HCT116 (cell line): ENCODE measurements at regions not wholly inside any gene's neighbourhood (a gene's known extent, or its start where the extent isn't known, plus 50 kb on each side); places are given as distances from the start of the nearest gene placed in this dataset.

Experiments used
- ATAC-seq: fragments of 200-7000 bp; cut with Tn5 transposase; 2 replicates; pipeline ENCODE4 v1.9.1; 2020; ENCODE audit warnings: mild to moderate bottlenecking, moderate library complexity
- BruUV-seq: library from RNA; stranded (reverse); fragments of 400-500 nt; replicated peaks from 2 replicates; lab custom pipeline; 2021; lab: Mats Ljungman, UMichigan
- CTCF ChIA-PET: fragments of 300-600 bp; sonication (Branson Sonifier 250); formaldehyde crosslinking; loops from one replicate; lab custom pipeline; 2021; ENCODE audit warnings: antibody characterized with exemption; lab: Charles Lee
- POLR2A ChIA-PET: fragments of 300-600, 350-600 bp; sonication (Branson Sonifier 250); formaldehyde crosslinking; loops from one replicate; lab custom pipeline; 2021; ENCODE audit warnings: antibody characterized with exemption; lab: Charles Lee
- RAD21 ChIA-PET, 2 experiments: fragments of 300-600 bp; sonication (Branson Sonifier 250); formaldehyde crosslinking; loops; one replicate each; lab custom pipeline; 2023; ENCODE audit warnings: low total read pairs in 2 of 2; ENCODE audit not compliant: uncharacterized antibody in 2 of 2, unreplicated experiment in 2 of 2, low non-redundant PET in 1 of 2; lab: Charles Lee
- DNase-seq: peaks from one replicate; pipeline ENCODE4 v3.0.0-alpha.2; 2010; ENCODE audit warnings: low read depth, low spot score
- H2AFZ ChIP-seq: fragments of 200-600 bp; shearing (Covaris generic), sonication (generic); 2 replicates; pipeline ENCODE4 v1.6.1; 2017; ENCODE audit warnings: low read depth, mixed run types, mixed read lengths, antibody characterized with exemption, low read length; ENCODE audit not compliant: poor library complexity, severe bottlenecking
- H3K27ac ChIP-seq: 2 replicates; pipeline ENCODE4 v1.5.1; 2012; ENCODE audit warnings: low read depth, low read length
- H3K27me3 ChIP-seq: fragments of 200-600 bp; sonication (generic); 2 replicates; pipeline ENCODE4 v1.6.1; 2016; ENCODE audit warnings: mixed run types, low read length, mixed read lengths; ENCODE audit not compliant: insufficient read depth
- H3K36me3 ChIP-seq, 2 experiments: fragments of 200-500 bp in 1 of 2; fragments of 200-600 bp in 1 of 2; sonication (Bioruptor generic) in 1 of 2; sonication (generic) in 1 of 2; 2 replicates each; pipeline versions ENCODE4 v1.5.1 to v1.6.1; 2014 to 2016; ENCODE audit warnings: low read length in 2 of 2, inconsistent platforms in 1 of 2, mixed read lengths in 1 of 2, mixed run types in 1 of 2; ENCODE audit not compliant: insufficient read depth in 2 of 2, control insufficient read depth in 1 of 2
- H3K4me1 ChIP-seq, 2 experiments: fragments of 200-600 bp in 1 of 2; sonication (generic) in 1 of 2; 2 replicates each; pipeline versions ENCODE4 v1.5.1 to v1.6.1; 2012 to 2017; ENCODE audit warnings: low read length in 2 of 2, inconsistent platforms in 1 of 2, mild to moderate bottlenecking in 1 of 2, mixed read lengths in 1 of 2, mixed run types in 1 of 2, moderate library complexity in 1 of 2; ENCODE audit not compliant: insufficient read depth in 2 of 2, control insufficient read depth in 1 of 2
- H3K4me2 ChIP-seq: fragments of 200-600 bp; sonication (generic); 2 replicates; pipeline ENCODE4 v1.6.1; 2017; ENCODE audit warnings: mixed run types, low read length, mixed read lengths
- H3K4me3 ChIP-seq, 2 experiments: fragments of 200-600 bp in 1 of 2; sonication (generic) in 1 of 2; replicated peaks in 1 of 2; 2 replicates each; pipeline ENCODE4 v1.5.1; 2011 to 2016; ENCODE audit warnings: low read length in 2 of 2, control low read depth in 1 of 2, low read depth in 1 of 2, mild to moderate bottlenecking in 1 of 2, mixed read lengths in 1 of 2, mixed run types in 1 of 2
- H3K79me2 ChIP-seq: fragments of 200-600 bp; sonication (generic); 2 replicates; pipeline ENCODE4 v1.6.1; 2017; ENCODE audit warnings: mild to moderate bottlenecking, mixed run types, low read length, moderate library complexity, mixed read lengths; ENCODE audit not compliant: insufficient read depth
- H3K9ac ChIP-seq: fragments of 200-600 bp; sonication (generic); 2 replicates; pipeline ENCODE4 v1.6.1; 2016; ENCODE audit warnings: low read length, mixed read lengths
- H3K9me2 ChIP-seq: fragments of 200-600 bp; sonication (generic), shearing (Covaris generic); 2 replicates; pipeline ENCODE4 v1.6.1; 2017; ENCODE audit warnings: mixed run types, mild to moderate bottlenecking, moderate library complexity; ENCODE audit not compliant: insufficient read depth
- H3K9me3 ChIP-seq, 2 experiments: fragments of 200-500 bp in 1 of 2; fragments of 200-600 bp in 1 of 2; sonication (Bioruptor generic) in 1 of 2; sonication (generic) in 1 of 2; 2 replicates each; pipeline ENCODE4 v1.6.1; 2014 to 2017; ENCODE audit warnings: low read length in 2 of 2, mixed read lengths in 2 of 2, inconsistent platforms in 1 of 2, low read depth in 1 of 2, mild to moderate bottlenecking in 1 of 2, mixed run types in 1 of 2, moderate library complexity in 1 of 2; ENCODE audit not compliant: control insufficient read depth in 1 of 2, insufficient read depth in 1 of 2
- H4K20me1 ChIP-seq: fragments of 200-600 bp; sonication (generic), shearing (Covaris generic); 2 replicates; pipeline ENCODE4 v1.6.1; 2017; ENCODE audit warnings: mixed run types, mild to moderate bottlenecking, moderate library complexity; ENCODE audit not compliant: insufficient read depth
- CBX3 ChIP-seq: IDR thresholded peaks from 2 replicates; pipeline ENCODE4 v1.6.1; 2012; ENCODE audit warnings: low read depth
- EGR1 ChIP-seq: IDR thresholded peaks from 2 replicates; pipeline ENCODE4 v1.6.1; 2012; ENCODE audit warnings: low read depth
- ELF1 ChIP-seq: IDR thresholded peaks from 2 replicates; pipeline ENCODE4 v1.6.1; 2012; ENCODE audit warnings: low read depth, borderline replicate concordance
- FOSL1 ChIP-seq: IDR thresholded peaks from 2 replicates; pipeline ENCODE4 v1.6.1; 2012; ENCODE audit warnings: low read depth
- JUND ChIP-seq: IDR thresholded peaks from 2 replicates; pipeline ENCODE4 v1.6.1; 2012
- POLR2AphosphoS5 ChIP-seq: IDR thresholded peaks from 2 replicates; pipeline ENCODE4 v1.6.1; 2011; ENCODE audit warnings: mild to moderate bottlenecking, low read depth, low read length, moderate library complexity
- SIN3A ChIP-seq: IDR thresholded peaks from 2 replicates; pipeline ENCODE4 v1.6.1; 2012; ENCODE audit warnings: low read depth
- SP1 ChIP-seq: IDR thresholded peaks from 2 replicates; pipeline ENCODE4 v1.6.1; 2012; ENCODE audit warnings: low read depth
- SRF ChIP-seq: IDR thresholded peaks from 2 replicates; pipeline ENCODE4 v1.6.1; 2012; ENCODE audit warnings: low read depth
- TCF7L2 ChIP-seq: IDR thresholded peaks from 2 replicates; pipeline ENCODE4 v1.7.0; 2011; ENCODE audit warnings: borderline replicate concordance, inconsistent platforms; ENCODE audit not compliant: insufficient read depth, insufficient read length; ENCODE audit errors: extremely low read depth
- YY1 ChIP-seq: IDR thresholded peaks from 2 replicates; pipeline ENCODE4 v1.6.1; 2011; ENCODE audit warnings: low read length, low read depth, moderate library complexity, mild to moderate bottlenecking; ENCODE audit not compliant: insufficient replicate concordance; ENCODE audit errors: extremely low read depth
- ZNF274 ChIP-seq: fragments of 200-500 bp; sonication (Bioruptor generic); IDR thresholded peaks from 2 replicates; pipeline ENCODE4 v1.6.1; 2014; ENCODE audit warnings: mild to moderate bottlenecking, low read depth, low read length, inconsistent platforms
- intact Hi-C: fragments of 100-400 bp; cut with micrococcal nuclease; formaldehyde crosslinking; loops from 2 replicates; pipeline ENCODE4 v1.10.0; 2022
- TF ChIP-seq, protein P1 (sequence below): IDR thresholded peaks from 2 replicates; pipeline ENCODE4 v1.6.1; 2011; ENCODE audit warnings: mild to moderate bottlenecking, low read length, moderate library complexity; ENCODE audit not compliant: insufficient replicate concordance; ENCODE audit errors: extremely low read depth
- TF ChIP-seq, protein P2 (sequence below): IDR thresholded peaks from 2 replicates; pipeline ENCODE4 v1.6.1; 2012
- TF ChIP-seq, protein P3 (sequence below), 3 experiments: fragments of 200-600 bp in 1 of 3; sonication (generic) in 1 of 3; IDR thresholded peaks in 2 of 3; conservative IDR thresholded peaks in 1 of 3; 2 replicates each; pipeline ENCODE4 v1.5.1; 2012 to 2017; ENCODE audit warnings: low read depth in 2 of 3, low read length in 2 of 3, antibody characterized with exemption in 1 of 3, borderline replicate concordance in 1 of 3, control low read depth in 1 of 3, mild to moderate bottlenecking in 1 of 3, mixed read lengths in 1 of 3, mixed run types in 1 of 3, moderate library complexity in 1 of 3; ENCODE audit not compliant: insufficient read depth in 1 of 3
- TF ChIP-seq, protein P4 (sequence below): IDR thresholded peaks from 2 replicates; pipeline ENCODE4 v1.6.1; 2012

DNA sequence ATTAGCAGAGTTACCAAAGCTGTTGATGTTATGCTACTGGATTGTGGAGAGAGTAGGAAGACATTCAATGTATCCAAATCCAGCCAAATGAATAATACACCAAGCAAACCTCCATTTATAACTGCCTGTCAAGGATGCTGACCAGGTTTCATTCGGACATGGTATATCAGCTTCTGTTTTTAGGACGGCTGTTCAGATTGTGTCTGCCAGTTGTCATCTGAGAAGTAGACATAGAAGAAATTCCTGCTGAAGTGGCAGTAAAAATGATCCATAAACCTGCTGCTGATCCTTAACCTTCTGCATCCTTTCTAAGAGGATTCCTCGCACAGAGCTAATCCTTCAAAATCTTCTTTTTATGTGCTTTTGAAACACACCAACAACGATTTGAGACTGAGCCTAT lies 663.6 kb upstream of the PLXNA2 start:
- H2AFZ ChIP-seq, result no peak overlapping the region
- no peak for DNase-seq
- TF ChIP-seq POLR2AphosphoS5 (no peak), EGR1 (no peak), YY1 (no peak), ELF1 (no peak), SIN3A (no peak), SP1 (no peak), CBX3 (no peak), SRF (no peak), FOSL1 (no peak), ZNF274 (no peak), JUND (no peak), TCF7L2 (no peak)
- TF ChIP-seq, protein P1, sequence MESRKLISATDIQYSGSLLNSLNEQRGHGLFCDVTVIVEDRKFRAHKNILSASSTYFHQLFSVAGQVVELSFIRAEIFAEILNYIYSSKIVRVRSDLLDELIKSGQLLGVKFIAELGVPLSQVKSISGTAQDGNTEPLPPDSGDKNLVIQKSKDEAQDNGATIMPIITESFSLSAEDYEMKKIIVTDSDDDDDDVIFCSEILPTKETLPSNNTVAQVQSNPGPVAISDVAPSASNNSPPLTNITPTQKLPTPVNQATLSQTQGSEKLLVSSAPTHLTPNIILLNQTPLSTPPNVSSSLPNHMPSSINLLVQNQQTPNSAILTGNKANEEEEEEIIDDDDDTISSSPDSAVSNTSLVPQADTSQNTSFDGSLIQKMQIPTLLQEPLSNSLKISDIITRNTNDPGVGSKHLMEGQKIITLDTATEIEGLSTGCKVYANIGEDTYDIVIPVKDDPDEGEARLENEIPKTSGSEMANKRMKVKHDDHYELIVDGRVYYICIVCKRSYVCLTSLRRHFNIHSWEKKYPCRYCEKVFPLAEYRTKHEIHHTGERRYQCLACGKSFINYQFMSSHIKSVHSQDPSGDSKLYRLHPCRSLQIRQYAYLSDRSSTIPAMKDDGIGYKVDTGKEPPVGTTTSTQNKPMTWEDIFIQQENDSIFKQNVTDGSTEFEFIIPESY, result no peak
- TF ChIP-seq, protein P2, sequence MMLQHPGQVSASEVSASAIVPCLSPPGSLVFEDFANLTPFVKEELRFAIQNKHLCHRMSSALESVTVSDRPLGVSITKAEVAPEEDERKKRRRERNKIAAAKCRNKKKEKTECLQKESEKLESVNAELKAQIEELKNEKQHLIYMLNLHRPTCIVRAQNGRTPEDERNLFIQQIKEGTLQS, result no peak
- TF ChIP-seq, protein P3, sequence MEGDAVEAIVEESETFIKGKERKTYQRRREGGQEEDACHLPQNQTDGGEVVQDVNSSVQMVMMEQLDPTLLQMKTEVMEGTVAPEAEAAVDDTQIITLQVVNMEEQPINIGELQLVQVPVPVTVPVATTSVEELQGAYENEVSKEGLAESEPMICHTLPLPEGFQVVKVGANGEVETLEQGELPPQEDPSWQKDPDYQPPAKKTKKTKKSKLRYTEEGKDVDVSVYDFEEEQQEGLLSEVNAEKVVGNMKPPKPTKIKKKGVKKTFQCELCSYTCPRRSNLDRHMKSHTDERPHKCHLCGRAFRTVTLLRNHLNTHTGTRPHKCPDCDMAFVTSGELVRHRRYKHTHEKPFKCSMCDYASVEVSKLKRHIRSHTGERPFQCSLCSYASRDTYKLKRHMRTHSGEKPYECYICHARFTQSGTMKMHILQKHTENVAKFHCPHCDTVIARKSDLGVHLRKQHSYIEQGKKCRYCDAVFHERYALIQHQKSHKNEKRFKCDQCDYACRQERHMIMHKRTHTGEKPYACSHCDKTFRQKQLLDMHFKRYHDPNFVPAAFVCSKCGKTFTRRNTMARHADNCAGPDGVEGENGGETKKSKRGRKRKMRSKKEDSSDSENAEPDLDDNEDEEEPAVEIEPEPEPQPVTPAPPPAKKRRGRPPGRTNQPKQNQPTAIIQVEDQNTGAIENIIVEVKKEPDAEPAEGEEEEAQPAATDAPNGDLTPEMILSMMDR (IDR thresholded peaks at IDR 0.05 in 2 of 3, conservative IDR thresholded peaks at IDR 0.05 in 1 of 3; ENCODE audit: borderline replicate concordance in 1 of 3, insufficient read depth in 1 of 3, low read depth in 2 of 3, low read length in 2 of 3), result no peak
- TF ChIP-seq, protein P4, sequence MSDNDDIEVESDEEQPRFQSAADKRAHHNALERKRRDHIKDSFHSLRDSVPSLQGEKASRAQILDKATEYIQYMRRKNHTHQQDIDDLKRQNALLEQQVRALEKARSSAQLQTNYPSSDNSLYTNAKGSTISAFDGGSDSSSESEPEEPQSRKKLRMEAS, result no peak
- H3K9me3 ChIP-seq, result no peaks in the 10 kb centered on the region
- H3K36me3 ChIP-seq, result no peaks in the 10 kb centered on the region
- intact Hi-C loops, result no loop called here
- no peaks in the 10 kb centered on the region for H3K9me2 ChIP-seq
- ChIA-PET RAD21 (no interaction called here), CTCF (no interaction called here), POLR2A (no interaction called here)
- H3K27me3 ChIP-seq, result no peaks in the 10 kb centered on the region
- no peaks in the 10 kb centered on the region for H3K79me2 ChIP-seq
- no peak overlapping the region for H3K4me3 ChIP-seq
- H3K4me2 ChIP-seq, result no peak overlapping the region
- no peak for ATAC-seq
- no peaks in the 10 kb centered on the region for H4K20me1 ChIP-seq
- H3K9ac ChIP-seq, result no peak overlapping the region
- H3K4me1 ChIP-seq, result no peaks in the 10 kb centered on the region
- no peak overlapping the region for H3K27ac ChIP-seq
- BruUV-seq, result no TSS peak
